ENCODE measurements at regions not wholly inside any gene's neighbourhood (a gene's known extent, or its start where the extent isn't known, plus 50 kb on each side); places are given as distances from the start of the nearest gene placed in this dataset.
"Not testable (repeated sequence)": the region's sequence is repeated elsewhere in the genome, so short reads cannot be mapped to it uniquely, and the experiment has no call there.

GRCh38 chr2:57656198-57656597 lies 390.4 kb upstream of the VRK2 start:
- no peak for DNase-seq

GRCh38 chr2:57669570-57669969 lies 377.0 kb upstream of the VRK2 start:
- DNase-seq = no peak

DNA sequence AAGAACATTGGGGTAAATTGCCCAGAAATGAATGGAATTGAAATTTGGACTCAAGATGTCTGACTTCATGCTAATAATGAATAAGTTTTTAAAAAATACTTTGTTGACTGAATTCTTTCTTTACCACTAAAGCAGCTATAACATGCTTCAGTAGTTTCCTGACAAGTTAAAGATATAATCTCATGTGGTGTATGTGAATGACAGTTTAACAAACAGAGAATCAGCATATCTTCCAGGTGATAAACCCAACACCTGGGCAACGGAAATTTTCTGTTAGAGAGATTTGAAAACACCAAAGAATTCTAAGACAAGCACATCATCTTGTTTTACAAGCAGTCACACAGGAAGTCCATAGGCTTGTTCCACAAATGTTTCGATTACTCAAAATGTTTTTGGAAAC lies 372.6 kb upstream of the VRK2 start:
- DNase-seq = no peak

DNA sequence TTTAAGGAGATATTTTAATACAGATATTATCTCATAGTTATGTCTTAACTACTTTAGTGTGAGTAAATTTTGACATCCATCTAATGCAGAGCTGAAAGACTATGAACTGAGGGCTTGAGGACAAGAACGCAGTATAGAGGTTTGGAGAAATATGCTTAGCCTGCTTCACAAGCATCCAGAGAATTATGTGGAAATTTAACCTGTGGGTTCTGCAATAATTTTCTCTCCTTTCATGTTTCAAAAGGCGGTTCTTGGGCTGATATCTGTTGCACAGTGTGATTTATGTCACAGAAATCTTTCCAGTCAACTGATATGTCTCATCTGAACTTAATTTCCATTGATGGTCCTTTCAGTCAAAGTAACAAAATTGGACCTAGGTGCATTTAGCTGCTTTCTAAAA lies 371.9 kb upstream of the VRK2 start:
- DNase-seq = no peak

GRCh38 chr2:57677296-57677695 lies 369.3 kb upstream of the VRK2 start:
- DNase-seq = no peak

- no peak for DNase-seq
Observed at GRCh38 chr2:57681650-57682049, 365.0 kb upstream of the VRK2 start.

- DNase-seq = no peak
Observed at GRCh38 chr2:57685032-57685431, 361.6 kb upstream of the VRK2 start.

DNA sequence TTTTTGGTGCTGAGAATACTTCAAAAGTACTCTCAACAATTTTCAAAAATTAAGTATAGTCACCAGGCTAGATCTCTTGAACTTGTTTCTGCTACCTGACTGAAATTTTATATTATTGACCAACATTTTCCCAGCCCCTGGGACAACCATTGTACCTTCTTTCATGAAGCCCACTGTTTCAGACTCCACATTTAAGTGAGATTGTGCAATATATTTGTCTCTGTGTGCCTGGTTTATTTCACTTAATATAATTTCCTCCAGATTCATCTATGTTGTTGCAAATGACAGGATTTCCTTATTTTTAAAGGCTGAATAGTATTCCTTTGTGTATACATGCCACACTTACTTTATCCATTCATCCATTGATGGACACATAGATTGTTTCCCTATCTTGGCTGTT lies 354.2 kb upstream of the VRK2 start:
- no peak for DNase-seq

GRCh38 chr2:57693177-57693576 lies 353.4 kb upstream of the VRK2 start:
- no peak for DNase-seq

GRCh38 chr2:57693965-57694364 lies 352.6 kb upstream of the VRK2 start:
- no peak for DNase-seq

- no peak for DNase-seq
Observed at GRCh38 chr2:57696016-57696415, 350.6 kb upstream of the VRK2 start.

GRCh38 chr2:57698392-57698791 lies 348.2 kb upstream of the VRK2 start:
- DNase-seq = no peak

DNA sequence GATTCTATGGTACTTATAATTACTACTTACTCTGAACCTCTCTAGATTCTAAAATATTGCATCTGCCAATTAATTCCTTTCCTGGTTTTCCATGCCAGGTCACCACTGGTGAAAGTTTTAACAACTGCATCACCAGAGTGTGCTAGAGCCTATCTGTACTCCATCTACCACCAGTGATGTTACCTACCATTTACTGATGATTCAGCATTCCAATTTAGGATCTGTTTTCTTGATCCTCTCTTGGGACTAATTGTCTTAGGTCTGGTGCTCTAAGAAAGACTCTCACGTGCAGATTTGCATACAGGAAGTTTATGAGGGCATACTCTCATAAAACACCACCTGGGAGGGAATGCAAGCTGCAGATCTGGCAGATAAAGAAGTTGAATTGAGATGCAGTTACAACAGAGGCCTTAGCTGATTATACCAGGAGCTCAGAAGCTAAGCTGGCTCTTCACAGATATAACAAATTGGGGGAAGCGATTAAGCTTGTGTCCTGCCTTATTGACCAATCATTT lies 347.6 kb upstream of the VRK2 start:
- DNase-seq = no peak

GRCh38 chr2:57701391-57701791 lies 345.2 kb upstream of the VRK2 start:
- DNase-seq = no peak

GRCh38 chr2:57703407-57703806 lies 343.2 kb upstream of the VRK2 start:
- DNase-seq = no peak

GRCh38 chr2:57707794-57708193 lies 338.8 kb upstream of the VRK2 start:
- DNase-seq = not testable (repeated sequence)

DNA sequence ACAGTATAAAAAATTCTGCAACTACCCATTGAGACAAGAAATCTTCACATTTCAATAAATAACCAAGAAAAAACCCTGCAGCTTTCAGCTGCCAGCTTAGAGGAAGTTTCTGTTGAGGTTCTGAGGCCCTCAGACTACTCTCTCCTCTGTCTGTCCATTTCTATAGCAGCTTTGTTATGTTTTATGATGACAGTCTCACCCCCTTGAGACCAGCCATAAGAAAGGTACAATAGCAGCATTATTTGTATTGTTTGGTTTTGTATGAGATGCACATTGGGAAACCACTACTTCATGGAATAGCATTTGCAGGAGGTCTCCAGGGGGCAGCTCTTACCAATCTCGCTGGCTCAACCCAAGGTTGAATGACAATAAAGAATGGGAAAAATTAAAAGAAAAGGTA lies 334.6 kb upstream of the VRK2 start:
- peak; percentile 21 for DNase-seq

- no peak for DNase-seq
Observed at GRCh38 chr2:57720728-57721627, 325.6 kb upstream of the VRK2 start.

GRCh38 chr2:57725337-57725947 lies 321.2 kb upstream of the VRK2 start:
- no peak for DNase-seq

- DNase-seq = no peak
Observed at GRCh38 chr2:57726294-57726693, 320.3 kb upstream of the VRK2 start.

GRCh38 chr2:57728691-57729090 lies 317.9 kb upstream of the VRK2 start:
- DNase-seq = no peak

- no peak for DNase-seq
Observed at GRCh38 chr2:57733956-57734355, 312.6 kb upstream of the VRK2 start.

DNA sequence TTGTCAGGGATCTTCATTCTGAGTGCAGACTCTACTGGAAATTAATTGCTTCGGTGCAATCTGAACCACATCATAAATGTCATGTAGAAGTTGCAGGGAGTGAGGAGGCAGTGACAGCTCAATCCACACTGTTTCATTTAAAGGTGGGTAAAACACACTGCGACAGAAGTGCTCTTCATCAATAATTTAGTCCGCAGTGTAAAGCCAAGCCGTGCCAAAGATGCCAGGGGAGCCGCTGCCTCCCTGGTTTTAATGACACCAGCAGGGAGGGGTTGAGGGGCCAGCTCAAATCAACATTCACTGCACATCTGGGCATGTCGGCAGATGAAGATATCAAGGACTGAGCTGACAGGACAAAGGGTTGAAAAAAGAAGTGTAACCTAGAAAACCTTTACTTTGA lies 305.7 kb upstream of the VRK2 start:
- no peak for DNase-seq

DNA sequence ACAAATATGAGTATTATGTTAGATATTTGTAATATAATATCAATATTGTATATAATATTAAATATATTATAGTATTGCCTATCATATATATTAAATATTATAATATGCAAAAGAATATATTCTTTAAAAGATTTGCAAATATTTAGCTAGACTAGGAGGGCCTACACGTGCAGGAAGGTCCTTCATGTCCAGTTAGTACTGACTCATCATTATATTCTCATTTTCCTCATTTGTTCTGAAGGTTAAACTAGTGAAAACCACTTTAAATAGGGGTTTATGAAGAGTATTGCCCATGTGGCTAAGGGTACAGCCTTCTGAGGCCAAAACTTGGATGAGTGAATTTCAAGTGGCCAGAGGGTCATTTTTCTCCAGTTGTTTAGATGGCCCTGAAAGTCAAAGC lies 293.0 kb upstream of the VRK2 start:
- no peak for DNase-seq

All from DMS153 (cell line).